HG03575 (cell line): ENCODE measurements at regions not wholly inside any gene's neighbourhood (a gene's known extent, or its start where the extent isn't known, plus 50 kb on each side); places are given as distances from the start of the nearest gene placed in this dataset.
"Not testable (repeated sequence)": the region's sequence is repeated elsewhere in the genome, so short reads cannot be mapped to it uniquely, and the experiment has no call there.

Source experiments
- ATAC-seq: cut with Tn5 transposase; IDR thresholded peaks from one replicate; pipeline ENCODE4 v1.9.1; 2021; ENCODE audit not compliant: unreplicated experiment, insufficient number of reproducible peaks, low FRiP score; ENCODE audit errors: extremely low read depth

- ATAC-seq: no peak
These were observed 60.2 kb downstream of the LSMEM1 start for GRCh38 chr7:112540839-112541577.

GRCh38 chr7:112546723-112547513, 66.1 kb downstream of the LSMEM1 start:
- no peak for ATAC-seq

GRCh38 chr7:112547916-112548315, 67.1 kb downstream of the LSMEM1 start:
- ATAC-seq: no peak

- peak; percentile 73 for ATAC-seq
These were observed 69.8 kb downstream of the LSMEM1 start for GRCh38 chr7:112550468-112551060.

- not testable (repeated sequence) for ATAC-seq
These were observed 70.7 kb downstream of the LSMEM1 start for GRCh38 chr7:112551521-112551920.

- ATAC-seq: no peak
These were observed 73.8 kb downstream of the LSMEM1 start for GRCh38 chr7:112554591-112554990.

- peak; percentile 97 for ATAC-seq
These were observed 75.8 kb downstream of the LSMEM1 start for GRCh38 chr7:112556633-112557032.

- no peak for ATAC-seq
These were observed 85.9 kb downstream of the LSMEM1 start for GRCh38 chr7:112566442-112567324.

- no peak for ATAC-seq
These were observed 86.6 kb downstream of the LSMEM1 start for GRCh38 chr7:112567388-112567787.

GRCh38 chr7:112571852-112572607, 91.2 kb downstream of the LSMEM1 start:
- no peak for ATAC-seq

- no peak for ATAC-seq
These were observed 92.0 kb downstream of the LSMEM1 start for GRCh38 chr7:112572669-112573301.

- ATAC-seq: no peak
These were observed 92.7 kb downstream of the LSMEM1 start for GRCh38 chr7:112573302-112574039.

GRCh38 chr7:112575864-112576263, 95.1 kb downstream of the LSMEM1 start:
- no peak for ATAC-seq

GRCh38 chr7:112579388-112579787, 98.6 kb downstream of the LSMEM1 start:
- no peak for ATAC-seq

- no peak for ATAC-seq
These were observed 100.1 kb downstream of the LSMEM1 start for GRCh38 chr7:112580717-112581435.

GRCh38 chr7:112581529-112581928, 100.7 kb downstream of the LSMEM1 start:
- ATAC-seq: no peak

GRCh38 chr7:112584290-112584689, 103.5 kb downstream of the LSMEM1 start:
- ATAC-seq: no peak
